ENCODE measurements at regions not wholly inside any gene's neighbourhood (a gene's known extent, or its start where the extent isn't known, plus 50 kb on each side); places are given as distances from the start of the nearest gene placed in this dataset.

DNA sequence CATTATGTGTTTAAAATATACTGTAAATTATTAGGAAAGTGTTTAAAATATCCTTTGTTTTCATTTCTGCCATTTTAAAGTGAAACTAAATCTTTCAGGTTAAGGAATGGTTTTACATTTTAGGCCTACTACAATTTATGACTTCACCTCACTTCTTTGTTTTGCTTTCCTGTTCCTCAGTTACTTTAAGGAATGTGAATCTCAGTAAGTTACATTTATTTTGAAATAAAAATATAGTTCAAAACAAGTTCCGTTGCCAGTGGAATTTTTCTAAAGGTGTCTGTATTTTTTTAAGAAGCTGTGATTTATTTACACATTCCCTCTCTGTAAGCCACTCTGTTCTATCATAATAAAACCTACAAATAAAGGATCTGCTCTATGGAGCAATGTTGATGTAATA lies 630.9 kb upstream of the AGTR1 start:
- Histone ChIP-seq H2AFZ (ENCODE audit: low read length) (no peak overlapping the region), H3K4me2 (ENCODE audit: low read depth, low read length, poor library complexity, severe bottlenecking) (no peak overlapping the region), H3K4me3 (ENCODE audit: low read length) (no peak overlapping the region), H3K9ac (ENCODE audit: low read length) (no peak overlapping the region), H3K4me1 (ENCODE audit: low read length) (no peaks in the 10 kb centered on the region), H3K9me3 (ENCODE audit: low read length) (no peaks in the 10 kb centered on the region), H3K9me2 (replicated peaks; ENCODE audit: insufficient read depth, low read length) (no peaks in the 10 kb centered on the region), H3K27ac (ENCODE audit: low read length) (no peak overlapping the region), H4K20me1 (ENCODE audit: insufficient read depth, low read depth, low read length) (no peaks in the 10 kb centered on the region), H3K27me3 (ENCODE audit: low read length) (no peaks in the 10 kb centered on the region), H3K36me3 (ENCODE audit: insufficient read depth, low read length) (no peaks in the 10 kb centered on the region), H3K79me2 (ENCODE audit: low read length) (no peaks in the 10 kb centered on the region)
- DNase-seq: no peak

DNA sequence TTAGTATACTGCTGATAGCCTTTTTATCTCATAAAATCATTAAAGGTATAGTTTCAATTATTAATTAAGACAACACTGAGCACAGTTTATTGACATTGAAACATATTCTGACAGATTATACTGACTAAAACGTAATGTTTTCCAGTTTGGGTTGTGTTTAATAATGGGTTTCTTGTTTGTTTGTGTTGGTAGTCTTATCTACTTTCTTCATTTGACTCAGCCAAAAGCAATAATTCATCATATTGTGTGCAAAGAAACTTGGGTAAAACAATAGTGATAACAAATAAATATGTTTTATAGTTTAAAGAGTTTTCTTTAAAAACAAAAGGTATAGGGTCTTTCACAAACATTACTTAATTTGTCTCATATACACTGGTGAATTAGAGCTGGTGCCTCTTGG lies 629.2 kb upstream of the AGTR1 start:
- H3K9me2 ChIP-seq (replicated peaks; ENCODE audit: insufficient read depth, low read length): no peaks in the 10 kb centered on the region
- DNase-seq: no peak
- H3K27me3 ChIP-seq (ENCODE audit: low read length): no peaks in the 10 kb centered on the region
- no peak overlapping the region for H3K4me2 ChIP-seq (ENCODE audit: low read depth, low read length, poor library complexity, severe bottlenecking)
- no peaks in the 10 kb centered on the region for H3K4me1 ChIP-seq (ENCODE audit: low read length)
- H3K79me2 ChIP-seq (ENCODE audit: low read length): no peaks in the 10 kb centered on the region
- H4K20me1 ChIP-seq (ENCODE audit: insufficient read depth, low read depth, low read length): no peaks in the 10 kb centered on the region
- no peaks in the 10 kb centered on the region for H3K9me3 ChIP-seq (ENCODE audit: low read length)
- no peak overlapping the region for H2AFZ ChIP-seq (ENCODE audit: low read length)
- no peak overlapping the region for H3K27ac ChIP-seq (ENCODE audit: low read length)
- no peak overlapping the region for H3K9ac ChIP-seq (ENCODE audit: low read length)
- no peak overlapping the region for H3K4me3 ChIP-seq (ENCODE audit: low read length)
- H3K36me3 ChIP-seq (ENCODE audit: insufficient read depth, low read length): no peaks in the 10 kb centered on the region

DNA sequence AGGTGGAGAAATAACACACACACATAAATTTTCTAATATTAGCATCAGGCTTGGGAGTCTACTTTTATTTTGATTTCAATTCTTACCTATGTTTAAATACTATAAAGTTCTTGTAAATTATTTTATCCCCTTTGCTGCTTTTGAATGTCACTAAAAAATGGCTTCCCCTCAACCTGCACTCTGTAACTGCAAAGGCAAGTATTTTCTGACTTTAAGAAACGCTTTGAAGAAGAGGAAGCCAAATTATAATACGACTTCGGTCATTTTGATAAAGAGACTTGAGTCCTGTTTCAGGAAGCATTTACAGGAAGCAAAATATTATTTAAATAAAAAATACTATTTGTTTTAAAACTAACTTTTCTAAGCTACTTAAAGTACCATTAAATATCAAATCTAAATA lies 627.7 kb upstream of the AGTR1 start:
- H2AFZ ChIP-seq (ENCODE audit: low read length): no peak overlapping the region
- no peak overlapping the region for H3K4me2 ChIP-seq (ENCODE audit: low read depth, low read length, poor library complexity, severe bottlenecking)

DNA sequence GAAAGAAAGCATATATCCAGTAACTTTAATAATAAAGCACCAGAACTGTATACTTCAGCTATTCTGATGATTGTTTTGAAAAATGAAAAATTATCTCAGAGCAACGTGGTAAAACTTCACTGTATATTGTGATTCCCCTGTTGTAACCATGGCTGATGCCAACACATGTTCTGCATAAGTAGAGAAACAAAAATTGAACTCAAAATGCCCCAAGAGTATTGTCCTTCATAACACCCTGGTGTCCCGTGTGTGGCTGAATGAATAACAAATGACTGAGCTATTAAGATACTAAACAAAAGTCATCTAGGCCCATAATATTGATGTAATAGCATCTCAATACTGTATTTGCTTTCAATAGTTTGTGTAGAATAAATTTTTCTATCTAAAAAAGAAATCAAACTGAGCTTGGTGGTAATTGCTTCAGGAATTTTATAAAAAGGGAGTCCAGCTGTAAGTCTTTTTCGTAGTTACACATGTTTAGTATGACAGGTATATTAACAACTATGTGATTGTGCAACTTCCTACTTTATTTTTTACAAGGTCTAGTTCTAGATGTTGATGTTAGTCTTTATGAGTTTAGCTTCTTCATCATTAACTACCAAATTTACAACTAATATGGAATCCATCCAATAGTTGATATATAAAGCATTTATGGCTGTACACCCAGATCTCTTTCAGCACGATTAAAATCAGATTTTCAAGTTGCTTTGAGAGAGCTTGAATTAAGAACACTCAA lies 623.8 kb upstream of the AGTR1 start:
- DNase-seq: no peak

More for the DNA sequence above, 627.7 kb upstream of the AGTR1 start:
- H3K4me3 ChIP-seq (ENCODE audit: low read length): no peak overlapping the region
- DNase-seq: no peak
- no peaks in the 10 kb centered on the region for H3K27me3 ChIP-seq (ENCODE audit: low read length)
- no peaks in the 10 kb centered on the region for H3K9me3 ChIP-seq (ENCODE audit: low read length)
- H3K36me3 ChIP-seq (ENCODE audit: insufficient read depth, low read length): no peaks in the 10 kb centered on the region
- no peaks in the 10 kb centered on the region for H3K79me2 ChIP-seq (ENCODE audit: low read length)
- no peaks in the 10 kb centered on the region for H3K9me2 ChIP-seq (replicated peaks; ENCODE audit: insufficient read depth, low read length)
- H3K27ac ChIP-seq (ENCODE audit: low read length): no peak overlapping the region
- H4K20me1 ChIP-seq (ENCODE audit: insufficient read depth, low read depth, low read length): no peaks in the 10 kb centered on the region
- no peak overlapping the region for H3K9ac ChIP-seq (ENCODE audit: low read length)
- H3K4me1 ChIP-seq (ENCODE audit: low read length): no peaks in the 10 kb centered on the region

DNA sequence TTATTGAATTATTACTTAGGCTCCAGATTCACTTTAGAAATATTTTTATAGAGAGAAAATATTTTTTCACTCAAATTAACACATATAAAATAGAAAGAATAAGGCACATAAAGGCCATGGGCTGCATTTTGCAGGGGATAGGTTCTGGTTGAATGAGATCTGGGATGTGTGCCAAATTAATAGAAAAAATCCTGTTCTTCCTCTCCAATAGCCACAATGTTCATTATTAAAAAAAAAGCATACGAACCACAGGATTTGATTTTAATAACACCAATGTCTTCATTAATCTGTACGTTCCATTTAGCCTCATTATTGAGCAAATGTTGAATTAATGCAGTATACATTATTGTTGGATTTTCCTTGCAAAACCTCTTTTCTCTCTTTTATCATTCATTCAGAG lies 622.8 kb upstream of the AGTR1 start:
- no peak overlapping the region for H3K9ac ChIP-seq (ENCODE audit: low read length)
- H3K4me1 ChIP-seq (ENCODE audit: low read length): no peaks in the 10 kb centered on the region
- H4K20me1 ChIP-seq (ENCODE audit: insufficient read depth, low read depth, low read length): no peaks in the 10 kb centered on the region
- no peaks in the 10 kb centered on the region for H3K9me2 ChIP-seq (replicated peaks; ENCODE audit: insufficient read depth, low read length)
- no peaks in the 10 kb centered on the region for H3K27me3 ChIP-seq (ENCODE audit: low read length)
- H3K4me2 ChIP-seq (ENCODE audit: low read depth, low read length, poor library complexity, severe bottlenecking): no peak overlapping the region
- H3K36me3 ChIP-seq (ENCODE audit: insufficient read depth, low read length): no peaks in the 10 kb centered on the region
- H3K4me3 ChIP-seq (ENCODE audit: low read length): no peak overlapping the region
- no peak for DNase-seq
- H3K27ac ChIP-seq (ENCODE audit: low read length): no peak overlapping the region
- H3K79me2 ChIP-seq (ENCODE audit: low read length): no peaks in the 10 kb centered on the region
- no peaks in the 10 kb centered on the region for H3K9me3 ChIP-seq (ENCODE audit: low read length)
- no peak overlapping the region for H2AFZ ChIP-seq (ENCODE audit: low read length)

More for the DNA sequence above, 623.8 kb upstream of the AGTR1 start:
- no peaks in the 10 kb centered on the region for H3K79me2 ChIP-seq (ENCODE audit: low read length)
- H3K4me2 ChIP-seq (ENCODE audit: low read depth, low read length, poor library complexity, severe bottlenecking): no peak overlapping the region
- no peaks in the 10 kb centered on the region for H4K20me1 ChIP-seq (ENCODE audit: insufficient read depth, low read depth, low read length)
- no peak overlapping the region for H3K27ac ChIP-seq (ENCODE audit: low read length)
- no peaks in the 10 kb centered on the region for H3K9me2 ChIP-seq (replicated peaks; ENCODE audit: insufficient read depth, low read length)
- H3K9ac ChIP-seq (ENCODE audit: low read length): no peak overlapping the region
- no peaks in the 10 kb centered on the region for H3K9me3 ChIP-seq (ENCODE audit: low read length)
- H3K36me3 ChIP-seq (ENCODE audit: insufficient read depth, low read length): no peaks in the 10 kb centered on the region
- H3K27me3 ChIP-seq (ENCODE audit: low read length): no peaks in the 10 kb centered on the region
- no peaks in the 10 kb centered on the region for H3K4me1 ChIP-seq (ENCODE audit: low read length)
- H2AFZ ChIP-seq (ENCODE audit: low read length): no peak overlapping the region
- no peak overlapping the region for H3K4me3 ChIP-seq (ENCODE audit: low read length)

DNA sequence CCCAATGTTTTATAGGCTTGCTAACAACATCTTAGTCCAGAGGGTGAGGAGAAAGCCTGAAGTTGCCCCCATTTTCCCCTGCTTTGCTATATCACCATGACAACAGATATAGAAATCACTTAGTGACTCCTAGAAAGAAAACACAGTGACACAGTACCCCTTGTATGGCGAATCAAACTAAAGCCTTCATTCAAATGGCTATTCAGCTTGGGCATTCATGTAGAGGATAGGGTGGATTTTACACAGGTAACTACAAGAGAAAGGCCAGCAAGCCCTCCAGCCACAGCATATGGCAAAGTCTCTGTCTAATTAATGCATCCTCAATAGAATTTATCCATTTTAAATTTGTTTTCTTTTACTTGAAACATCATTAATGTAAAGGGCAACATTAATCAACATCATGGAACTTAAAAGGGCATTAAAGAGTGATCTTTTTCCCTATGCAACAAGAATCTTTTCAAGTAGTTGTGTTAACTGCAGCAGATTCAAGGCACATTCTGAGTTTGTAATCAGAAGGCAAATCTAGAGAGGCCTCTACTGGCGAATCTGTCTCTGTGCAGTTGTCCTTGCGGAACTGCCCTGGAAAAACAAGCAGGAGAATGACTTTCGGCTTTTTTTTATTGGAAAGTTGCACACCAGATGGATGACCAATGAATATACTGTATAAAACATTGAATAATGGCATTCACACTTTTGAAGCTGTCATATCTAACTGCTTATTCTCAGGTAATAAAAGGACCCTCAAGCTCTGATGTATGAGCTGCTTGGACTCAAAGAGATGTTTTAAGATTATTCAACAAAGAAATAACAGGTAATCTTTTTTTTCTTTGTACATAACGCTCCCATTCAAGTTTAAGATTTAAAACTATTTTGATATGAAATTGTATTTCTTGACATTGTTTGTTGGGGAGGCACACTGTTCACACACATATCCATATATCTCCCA lies 621.7 kb upstream of the AGTR1 start:
- no peaks in the 10 kb centered on the region for H4K20me1 ChIP-seq (ENCODE audit: insufficient read depth, low read depth, low read length)
- no peaks in the 10 kb centered on the region for H3K36me3 ChIP-seq (ENCODE audit: insufficient read depth, low read length)

DNA sequence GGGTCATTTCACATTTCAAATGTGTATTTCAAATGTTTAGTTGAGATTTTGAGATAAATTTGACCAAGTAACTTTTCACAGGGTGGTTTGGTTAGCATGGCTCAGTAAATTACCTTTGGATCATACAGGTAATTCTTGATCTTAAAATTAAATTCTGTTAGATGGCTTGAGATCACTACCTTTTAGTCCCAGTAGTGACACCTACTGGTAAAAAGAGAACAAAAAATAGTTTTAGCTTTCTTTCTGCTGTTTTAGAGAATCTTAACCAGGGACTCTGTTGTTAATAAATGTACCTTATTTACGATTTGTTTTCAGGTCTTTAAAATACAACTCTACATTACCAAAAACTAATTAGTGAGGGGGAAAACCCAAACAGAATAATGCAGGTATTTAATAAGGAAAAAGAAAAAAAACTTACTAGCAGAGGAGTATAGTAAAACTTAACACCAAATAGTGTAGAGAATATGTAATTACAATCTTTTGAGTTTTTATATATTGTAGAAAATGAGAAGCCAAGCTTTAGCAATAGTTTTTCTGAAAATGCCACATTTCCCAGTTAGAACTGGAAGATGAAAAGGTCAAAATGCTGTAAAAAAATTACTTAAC lies 620.3 kb upstream of the AGTR1 start:
- no peaks in the 10 kb centered on the region for H3K9me3 ChIP-seq (ENCODE audit: low read length)
- no peak overlapping the region for H3K9ac ChIP-seq (ENCODE audit: low read length)
- H3K36me3 ChIP-seq (ENCODE audit: insufficient read depth, low read length): no peaks in the 10 kb centered on the region
- H3K27ac ChIP-seq (ENCODE audit: low read length): no peak overlapping the region
- H3K4me3 ChIP-seq (ENCODE audit: low read length): no peak overlapping the region
- no peaks in the 10 kb centered on the region for H3K9me2 ChIP-seq (replicated peaks; ENCODE audit: insufficient read depth, low read length)
- H3K4me1 ChIP-seq (ENCODE audit: low read length): no peaks in the 10 kb centered on the region
- no peak overlapping the region for H2AFZ ChIP-seq (ENCODE audit: low read length)
- peak; percentile 71 for DNase-seq
- H3K79me2 ChIP-seq (ENCODE audit: low read length): no peaks in the 10 kb centered on the region
- no peaks in the 10 kb centered on the region for H4K20me1 ChIP-seq (ENCODE audit: insufficient read depth, low read depth, low read length)
- H3K27me3 ChIP-seq (ENCODE audit: low read length): no peaks in the 10 kb centered on the region
- H3K4me2 ChIP-seq (ENCODE audit: low read depth, low read length, poor library complexity, severe bottlenecking): no peak overlapping the region

More for the DNA sequence above, 621.7 kb upstream of the AGTR1 start:
- no peaks in the 10 kb centered on the region for H3K4me1 ChIP-seq (ENCODE audit: low read length)
- DNase-seq: peak; percentile 48
- H3K9me3 ChIP-seq (ENCODE audit: low read length): no peaks in the 10 kb centered on the region
- no peak overlapping the region for H3K27ac ChIP-seq (ENCODE audit: low read length)
- H3K27me3 ChIP-seq (ENCODE audit: low read length): no peaks in the 10 kb centered on the region
- H3K79me2 ChIP-seq (ENCODE audit: low read length): no peaks in the 10 kb centered on the region
- no peak overlapping the region for H3K4me2 ChIP-seq (ENCODE audit: low read depth, low read length, poor library complexity, severe bottlenecking)
- no peak overlapping the region for H2AFZ ChIP-seq (ENCODE audit: low read length)
- H3K4me3 ChIP-seq (ENCODE audit: low read length): no peak overlapping the region
- H3K9me2 ChIP-seq (replicated peaks; ENCODE audit: insufficient read depth, low read length): no peaks in the 10 kb centered on the region
- H3K9ac ChIP-seq (ENCODE audit: low read length): no peak overlapping the region

DNA sequence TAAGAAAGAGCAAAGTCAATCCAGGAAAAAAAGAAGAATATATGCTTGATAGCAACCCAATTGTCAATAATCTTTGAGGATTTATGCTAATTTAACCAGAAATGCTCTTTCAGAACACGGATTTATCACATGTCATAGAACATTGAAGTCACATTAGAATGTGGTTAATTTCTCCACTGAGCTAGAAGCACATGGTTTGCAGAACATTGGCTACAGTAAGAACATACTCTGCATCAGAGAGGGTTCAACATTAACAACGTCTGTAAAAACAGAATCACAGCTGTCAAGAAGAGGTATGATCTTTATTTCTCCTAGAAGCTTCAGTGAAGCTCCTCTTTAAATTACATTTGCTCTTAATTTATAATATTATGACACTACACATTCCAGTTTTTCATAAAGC lies 619.7 kb upstream of the AGTR1 start:
- no peaks in the 10 kb centered on the region for H3K36me3 ChIP-seq (ENCODE audit: insufficient read depth, low read length)
- no peaks in the 10 kb centered on the region for H3K4me1 ChIP-seq (ENCODE audit: low read length)
- H3K9ac ChIP-seq (ENCODE audit: low read length): no peak overlapping the region
- DNase-seq: no peak
- H3K79me2 ChIP-seq (ENCODE audit: low read length): no peaks in the 10 kb centered on the region
- H3K27me3 ChIP-seq (ENCODE audit: low read length): no peaks in the 10 kb centered on the region
- no peaks in the 10 kb centered on the region for H3K9me2 ChIP-seq (replicated peaks; ENCODE audit: insufficient read depth, low read length)
- H3K27ac ChIP-seq (ENCODE audit: low read length): no peak overlapping the region
- no peaks in the 10 kb centered on the region for H3K9me3 ChIP-seq (ENCODE audit: low read length)
- H3K4me3 ChIP-seq (ENCODE audit: low read length): no peak overlapping the region
- no peaks in the 10 kb centered on the region for H4K20me1 ChIP-seq (ENCODE audit: insufficient read depth, low read depth, low read length)
- no peak overlapping the region for H2AFZ ChIP-seq (ENCODE audit: low read length)
- no peak overlapping the region for H3K4me2 ChIP-seq (ENCODE audit: low read depth, low read length, poor library complexity, severe bottlenecking)

All from Karpas-422 (cell line).